Activated T-helper 1 cell treated with anti-CD3 and anti-CD28 coated beads, Interleukin-12 subunit alpha, Interleukin-12 subunit beta, Interleukin-2, Interleukin-4 antibody, amounts not matched to agents 30 ng/mL and 10 ng/mL and 1 ng/mL, durations not matched to agents 14 hours and 24 hours and 36 hours (primary cell): ENCODE measurements at regions not wholly inside any gene's neighbourhood (a gene's known extent, or its start where the extent isn't known, plus 50 kb on each side); places are given as distances from the start of the nearest gene placed in this dataset.
"Not testable (repeated sequence)": the region's sequence is repeated elsewhere in the genome, so short reads cannot be mapped to it uniquely, and the experiment has no call there.

Source experiments
- DNase-seq: peaks from one replicate; pipeline ENCODE4 v3.0.0; 2021; ENCODE audit warnings: low spot score
- H3K27ac Mint-ChIP-seq: one replicate; pipeline ENCODE4 v1.8.0; 2021; ENCODE audit warnings: mild to moderate bottlenecking, mixed read lengths
- H3K27me3 Mint-ChIP-seq: one replicate; pipeline ENCODE4 v1.8.0; 2022; ENCODE audit warnings: mild to moderate bottlenecking, moderate library complexity, mixed read lengths; ENCODE audit not compliant: insufficient read depth
- H3K36me3 Mint-ChIP-seq: one replicate; pipeline ENCODE4 v1.8.0; 2021; ENCODE audit warnings: low read depth, mixed read lengths
- H3K4me1 Mint-ChIP-seq: one replicate; pipeline ENCODE4 v1.8.0; 2021; ENCODE audit warnings: low read depth, mixed read lengths
- H3K4me3 Mint-ChIP-seq: one replicate; pipeline ENCODE4 v1.8.0; 2021; ENCODE audit warnings: mild to moderate bottlenecking, moderate library complexity, mixed read lengths
- H3K9me3 Mint-ChIP-seq: one replicate; pipeline ENCODE4 v1.8.0; 2021; ENCODE audit warnings: mixed read lengths
- intact Hi-C: fragments of 100-400 bp; cut with micrococcal nuclease; formaldehyde crosslinking; loops from one replicate; pipeline ENCODE4 v1.15.1; 2024

DNA sequence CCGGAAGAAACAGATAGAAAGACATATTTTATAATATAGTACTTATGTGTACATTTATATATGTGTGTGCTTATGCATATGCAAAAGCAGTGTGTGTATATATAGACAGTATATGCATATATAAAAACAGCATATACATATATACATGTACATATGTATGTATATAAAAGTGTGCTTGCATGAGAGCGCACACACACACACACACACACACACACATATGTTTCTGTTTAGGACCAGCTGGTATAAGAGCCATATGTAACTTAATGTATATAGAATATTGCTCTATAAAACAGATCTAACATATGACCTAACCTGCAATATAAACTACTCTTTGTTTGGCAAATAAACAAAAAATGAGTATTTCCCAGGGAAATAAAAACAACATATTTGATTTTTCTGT is 65.1 kb upstream of the CDH9 start:
- no peaks in the 10 kb centered on the region for H3K27me3 Mint-ChIP-seq
- H3K27ac Mint-ChIP-seq = no peak overlapping the region
- intact Hi-C loops = no loop called here
- H3K9me3 Mint-ChIP-seq = peaks cover 3% of the 10 kb centered on the region
- H3K4me1 Mint-ChIP-seq = no peaks in the 10 kb centered on the region
- no peak for DNase-seq
- H3K36me3 Mint-ChIP-seq = no peaks in the 10 kb centered on the region
- no peak overlapping the region for H3K4me3 Mint-ChIP-seq

DNA sequence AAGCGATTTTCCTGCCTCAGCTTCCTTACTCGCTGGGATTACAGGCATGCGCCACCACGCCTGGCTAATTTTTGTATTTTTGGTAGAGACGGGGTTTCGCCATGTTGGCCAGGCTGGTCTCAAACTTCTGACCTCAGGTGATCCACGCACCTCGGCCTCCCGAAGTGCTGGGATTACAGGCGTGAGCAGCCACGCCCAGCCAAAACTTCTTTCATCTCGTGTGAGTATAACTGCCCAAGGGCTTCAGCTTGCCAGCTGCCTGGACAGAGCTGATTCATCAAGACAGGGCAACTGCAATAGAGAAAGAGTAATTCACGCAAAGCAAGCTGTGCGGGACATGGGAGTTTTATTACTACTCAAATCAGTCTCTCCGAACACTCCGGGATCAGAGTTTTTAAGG is 57.4 kb upstream of the CDH9 start:
- H3K9me3 Mint-ChIP-seq, H3K27ac Mint-ChIP-seq, DNase-seq, intact Hi-C loops, H3K36me3 Mint-ChIP-seq, H3K4me1 Mint-ChIP-seq, H3K4me3 Mint-ChIP-seq, H3K27me3 Mint-ChIP-seq: not testable (repeated sequence)

DNA sequence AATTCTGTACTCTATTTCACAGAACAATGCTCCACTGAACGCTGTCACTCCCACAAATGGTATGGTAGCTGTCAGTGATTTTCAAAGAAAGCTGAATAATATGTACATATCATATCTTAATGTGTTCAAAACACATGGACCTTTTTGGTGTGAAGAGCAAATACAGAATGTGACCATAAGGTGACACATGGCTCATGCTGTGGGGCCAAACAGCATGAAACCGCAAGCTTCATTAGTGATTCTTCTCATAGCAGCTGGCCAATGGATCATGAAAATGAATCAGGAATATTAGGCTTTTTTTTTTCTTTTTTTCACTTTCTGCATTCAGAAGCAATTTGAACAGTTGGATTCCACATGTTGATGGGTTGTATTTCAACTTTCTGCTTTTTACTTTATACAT is 54.9 kb upstream of the CDH9 start:
- intact Hi-C loops = no loop called here
- Mint-ChIP-seq H3K4me1 (no peaks in the 10 kb centered on the region), H3K27ac (no peak overlapping the region), H3K27me3 (no peaks in the 10 kb centered on the region), H3K9me3 (no peaks in the 10 kb centered on the region), H3K36me3 (no peaks in the 10 kb centered on the region), H3K4me3 (no peak overlapping the region)
- DNase-seq = no peak

DNA sequence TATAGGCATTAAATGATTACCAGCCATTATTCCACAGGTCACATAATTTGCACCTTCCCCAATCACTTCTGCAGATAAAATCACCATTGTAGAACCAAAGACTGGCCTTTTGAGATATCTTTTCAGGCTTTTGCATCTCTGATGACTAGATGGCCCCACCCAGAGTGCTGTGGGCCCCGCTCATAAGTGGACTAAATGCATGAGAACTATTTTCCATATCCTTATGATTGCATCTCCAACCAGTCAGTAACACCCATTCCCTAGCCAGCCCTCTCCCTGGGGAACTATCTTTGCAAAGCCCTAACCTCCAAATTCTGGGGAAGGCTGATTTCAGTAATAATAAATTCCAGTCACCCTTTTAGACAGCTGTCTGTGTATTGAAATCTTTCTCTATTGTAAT is 53.5 kb upstream of the CDH9 start:
- Mint-ChIP-seq H3K4me1 (no peaks in the 10 kb centered on the region), H3K36me3 (no peaks in the 10 kb centered on the region), H3K4me3 (no peak overlapping the region), H3K27ac (no peak overlapping the region), H3K27me3 (no peaks in the 10 kb centered on the region), H3K9me3 (no peaks in the 10 kb centered on the region)
- DNase-seq = no peak
- intact Hi-C loops = no loop called here

- H3K4me3 Mint-ChIP-seq, H3K27ac Mint-ChIP-seq, DNase-seq, H3K4me1 Mint-ChIP-seq, intact Hi-C loops, H3K27me3 Mint-ChIP-seq, H3K36me3 Mint-ChIP-seq, H3K9me3 Mint-ChIP-seq: not testable (repeated sequence)
Observed at GRCh38 chr5:27088822-27089221, 50.4 kb upstream of the CDH9 start.
